ENCODE measurements at regions not wholly inside any gene's neighbourhood (a gene's known extent, or its start where the extent isn't known, plus 50 kb on each side); places are given as distances from the start of the nearest gene placed in this dataset.

- TF ChIP-seq POLR2AphosphoS5 (IDR thresholded peaks at IDR 0.05; ENCODE audit: low read depth, low read length) (no peak), SIN3A (IDR thresholded peaks at IDR 0.05; ENCODE audit: borderline replicate concordance, insufficient read depth, low read depth, low read length) (no peak), REST (IDR thresholded peaks at IDR 0.05; ENCODE audit: insufficient read depth in 1 of 2, low read depth in 2 of 2, low read length in 1 of 2) (no peak), TCF7L2 (IDR thresholded peaks at IDR 0.05; ENCODE audit: low read depth, low read length) (no peak)
- TF ChIP-seq, protein P1, sequence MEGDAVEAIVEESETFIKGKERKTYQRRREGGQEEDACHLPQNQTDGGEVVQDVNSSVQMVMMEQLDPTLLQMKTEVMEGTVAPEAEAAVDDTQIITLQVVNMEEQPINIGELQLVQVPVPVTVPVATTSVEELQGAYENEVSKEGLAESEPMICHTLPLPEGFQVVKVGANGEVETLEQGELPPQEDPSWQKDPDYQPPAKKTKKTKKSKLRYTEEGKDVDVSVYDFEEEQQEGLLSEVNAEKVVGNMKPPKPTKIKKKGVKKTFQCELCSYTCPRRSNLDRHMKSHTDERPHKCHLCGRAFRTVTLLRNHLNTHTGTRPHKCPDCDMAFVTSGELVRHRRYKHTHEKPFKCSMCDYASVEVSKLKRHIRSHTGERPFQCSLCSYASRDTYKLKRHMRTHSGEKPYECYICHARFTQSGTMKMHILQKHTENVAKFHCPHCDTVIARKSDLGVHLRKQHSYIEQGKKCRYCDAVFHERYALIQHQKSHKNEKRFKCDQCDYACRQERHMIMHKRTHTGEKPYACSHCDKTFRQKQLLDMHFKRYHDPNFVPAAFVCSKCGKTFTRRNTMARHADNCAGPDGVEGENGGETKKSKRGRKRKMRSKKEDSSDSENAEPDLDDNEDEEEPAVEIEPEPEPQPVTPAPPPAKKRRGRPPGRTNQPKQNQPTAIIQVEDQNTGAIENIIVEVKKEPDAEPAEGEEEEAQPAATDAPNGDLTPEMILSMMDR (IDR thresholded peaks at IDR 0.05): no peak
These were observed 76.1 kb upstream of the JUN start for GRCh38 chr1:58859769-58860485.
